Left renal cortex interstitium (tissue), 4 donors: ENCODE measurements at regions not wholly inside any gene's neighbourhood (a gene's known extent, or its start where the extent isn't known, plus 50 kb on each side); places are given as distances from the start of the nearest gene placed in this dataset.

Experiments used
- DNase-seq, 4 donors: peaks; one replicate each; pipeline ENCODE4 v3.0.0-alpha.2; 2013; ENCODE audit warnings: low read depth in 4 of 4, low spot score in 2 of 4, missing footprints in 1 of 4

DNA sequence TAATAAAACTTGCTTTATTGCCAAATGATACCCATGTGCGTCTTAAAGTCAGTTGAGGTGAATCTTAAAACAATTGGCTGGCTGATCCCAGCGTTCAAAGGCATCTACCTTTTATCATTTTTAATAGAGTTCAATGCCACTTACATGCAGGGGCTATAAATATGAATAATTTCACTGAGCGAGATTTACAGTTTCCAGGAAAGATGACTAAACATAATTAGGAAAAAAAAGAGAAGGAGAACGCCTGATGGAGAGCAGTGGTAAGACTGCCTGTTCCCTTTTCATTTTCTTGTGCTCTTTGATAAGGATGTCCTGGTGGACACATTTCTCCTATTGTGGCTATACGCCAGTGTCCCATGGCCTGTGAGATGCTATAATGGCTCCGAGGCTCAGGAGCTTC lies 139.9 kb upstream of the SLC22A23 start:
- no peak for DNase-seq

DNA sequence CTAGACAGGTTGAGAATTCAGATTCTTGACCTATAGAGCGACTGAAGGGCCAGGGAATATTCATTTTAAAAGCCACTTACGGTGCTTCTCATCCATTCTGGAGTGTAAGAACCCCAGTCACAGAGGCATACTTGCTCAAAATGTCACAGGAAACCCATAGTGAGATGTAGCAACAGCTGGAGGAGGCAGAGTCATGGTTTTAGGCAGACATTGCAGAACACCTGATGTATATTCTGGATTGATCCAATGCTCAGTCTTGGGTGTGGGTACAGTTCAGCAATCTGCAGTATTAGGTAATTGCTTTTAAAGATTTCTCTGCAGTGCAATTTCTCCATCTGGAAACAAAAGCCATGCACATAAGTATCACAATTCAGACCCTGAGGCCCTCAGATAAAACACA lies 137.4 kb upstream of the SLC22A23 start:
- no peak for DNase-seq

DNA sequence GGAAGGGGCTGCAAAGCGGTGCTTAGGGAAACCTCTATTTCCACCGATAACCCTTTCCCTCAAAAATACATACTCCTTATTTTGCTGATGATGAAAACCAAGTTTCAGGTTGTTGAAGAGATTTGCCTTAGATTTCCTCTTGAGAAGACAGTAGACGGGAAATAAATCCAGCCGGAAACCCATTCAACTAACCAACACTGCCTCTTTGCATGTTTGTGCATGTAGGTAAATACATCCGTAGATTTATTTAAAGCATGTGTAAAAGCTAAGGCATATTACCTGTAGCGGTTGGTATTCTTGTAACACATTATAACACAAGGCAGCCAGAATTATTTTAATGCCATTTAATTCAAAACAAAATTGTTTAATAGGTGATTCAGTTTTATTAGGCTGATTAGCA lies 136.3 kb upstream of the SLC22A23 start:
- no peak for DNase-seq

DNA sequence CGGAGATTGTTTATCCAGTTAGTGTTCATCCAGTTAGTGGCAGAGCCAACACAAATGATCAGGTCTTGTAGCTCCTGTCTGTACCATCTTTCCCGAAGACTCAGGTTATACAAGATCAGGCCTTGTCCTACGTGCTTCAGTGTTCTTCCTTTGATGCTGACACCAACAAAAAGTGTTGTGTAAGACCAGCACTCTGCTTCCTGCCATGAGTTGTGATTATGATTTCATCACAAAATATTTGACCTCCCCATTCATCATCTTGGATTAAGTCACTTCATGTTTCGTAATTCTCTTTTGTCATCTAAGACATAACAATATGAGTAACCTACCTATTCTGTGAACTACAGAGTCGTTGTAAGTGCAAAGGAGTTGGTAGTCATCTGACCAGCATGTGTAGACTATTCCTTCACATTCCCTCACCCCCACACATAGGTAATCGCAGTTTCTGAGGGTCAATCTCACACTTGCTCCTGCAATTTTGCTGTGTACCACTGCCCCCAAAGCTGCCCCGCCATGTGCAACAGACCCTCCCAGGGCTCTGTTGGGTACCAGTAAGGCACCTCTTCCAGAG lies 135.6 kb upstream of the SLC22A23 start:
- DNase-seq: no peak

DNA sequence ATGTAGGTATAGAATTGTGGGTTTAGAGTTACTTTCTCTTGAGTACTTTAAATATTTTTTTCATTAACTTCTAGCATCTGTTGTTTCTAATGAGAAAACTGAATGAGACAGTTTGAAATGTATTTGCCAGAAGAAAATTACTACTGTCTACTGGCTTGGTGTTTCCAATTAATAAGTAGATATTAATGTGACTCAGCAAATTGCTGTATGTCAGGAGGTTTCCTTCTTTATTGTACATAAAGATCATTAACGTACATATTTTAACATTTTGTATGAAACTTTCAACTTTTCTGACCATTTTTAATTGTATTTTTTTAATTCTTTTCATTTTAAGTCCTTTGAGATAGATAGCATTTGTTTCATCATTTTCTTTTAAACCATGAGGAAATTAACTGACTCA lies 135.1 kb upstream of the SLC22A23 start:
- no peak for DNase-seq

DNA sequence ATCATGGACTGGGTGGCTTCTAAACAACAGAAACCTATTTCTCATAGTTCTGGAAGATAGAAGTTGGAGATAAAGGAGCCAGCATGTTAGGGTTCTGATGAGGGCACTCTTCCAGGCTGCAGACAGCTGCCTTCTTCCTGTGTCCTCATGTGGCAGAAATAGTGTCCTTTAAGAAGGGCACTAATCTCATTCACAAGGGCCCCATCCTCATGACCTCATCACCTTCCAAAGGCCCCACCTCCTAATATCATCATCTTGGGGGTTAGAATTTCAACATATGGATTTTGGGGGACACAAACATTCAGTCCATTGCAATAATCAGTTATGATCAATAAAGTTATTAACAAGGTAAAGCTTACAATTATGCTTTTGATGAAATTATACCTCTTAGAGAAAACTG lies 130.8 kb upstream of the SLC22A23 start:
- DNase-seq: no peak

DNA sequence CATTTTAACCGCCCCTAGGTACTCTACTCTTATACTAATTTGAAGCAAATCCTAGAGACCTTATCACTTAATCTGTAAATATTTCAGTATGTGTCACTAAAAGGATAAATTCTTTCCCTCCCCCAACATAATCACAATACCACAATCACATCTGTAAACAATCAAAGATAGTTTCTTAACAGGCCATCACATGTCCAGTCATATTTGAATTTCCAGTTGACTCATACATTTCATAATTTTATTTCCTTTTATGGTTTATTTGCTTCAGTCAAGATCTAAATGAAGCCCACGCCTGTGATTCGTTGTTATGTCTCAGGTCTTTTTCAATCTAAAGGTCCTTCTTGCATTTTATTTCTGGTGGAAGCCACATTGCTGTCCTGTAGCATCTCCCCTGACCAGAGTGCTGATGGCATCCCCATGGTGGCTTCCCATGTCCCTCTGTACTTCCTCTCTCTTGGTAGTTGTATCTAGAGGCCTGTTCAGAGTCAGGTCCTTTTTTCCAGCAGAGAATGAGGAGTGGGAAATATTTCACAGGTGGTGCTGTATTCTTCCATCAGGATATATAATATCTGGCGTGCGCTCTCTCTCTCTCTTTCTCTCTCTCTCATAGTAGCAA lies 128.6 kb upstream of the SLC22A23 start:
- no peak for DNase-seq

DNA sequence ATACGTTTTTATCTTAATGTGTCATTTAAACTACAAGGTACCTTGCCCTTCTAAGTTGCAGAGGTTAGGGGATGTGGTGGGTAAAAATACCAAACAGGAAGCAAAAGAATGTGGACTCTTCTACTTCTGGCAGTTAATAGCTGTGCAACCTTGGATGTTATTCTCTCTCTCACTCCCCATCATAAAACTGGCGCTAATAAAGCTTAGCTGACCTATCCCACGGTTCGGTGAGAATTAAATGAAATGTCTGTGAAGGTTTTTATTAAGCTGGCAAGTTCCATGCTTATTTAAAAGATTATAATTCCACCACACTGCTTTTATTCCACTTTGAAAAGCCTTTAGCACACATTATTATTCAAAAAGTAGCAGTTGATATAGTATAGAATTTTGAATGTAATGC lies 127.8 kb upstream of the SLC22A23 start:
- DNase-seq: no peak

DNA sequence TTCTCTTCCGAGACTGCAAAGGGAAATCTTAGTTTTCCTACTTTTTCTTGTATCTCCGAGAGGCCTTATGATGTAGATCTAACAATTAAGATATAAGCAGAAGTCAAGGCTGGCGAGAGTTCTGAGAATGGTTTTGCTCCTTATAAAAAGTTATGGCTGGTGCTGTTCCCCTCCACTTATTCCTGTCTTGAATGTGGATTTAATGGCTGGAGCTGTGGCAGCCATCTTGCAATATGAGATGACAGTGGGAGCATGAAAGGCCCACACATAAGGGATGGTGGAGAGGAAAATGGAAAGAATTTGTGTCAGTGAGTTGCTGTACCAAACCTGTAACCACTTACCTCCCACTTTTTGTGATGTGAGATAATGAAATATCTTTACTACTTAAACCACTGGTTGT lies 124.6 kb upstream of the SLC22A23 start:
- no peak for DNase-seq

DNA sequence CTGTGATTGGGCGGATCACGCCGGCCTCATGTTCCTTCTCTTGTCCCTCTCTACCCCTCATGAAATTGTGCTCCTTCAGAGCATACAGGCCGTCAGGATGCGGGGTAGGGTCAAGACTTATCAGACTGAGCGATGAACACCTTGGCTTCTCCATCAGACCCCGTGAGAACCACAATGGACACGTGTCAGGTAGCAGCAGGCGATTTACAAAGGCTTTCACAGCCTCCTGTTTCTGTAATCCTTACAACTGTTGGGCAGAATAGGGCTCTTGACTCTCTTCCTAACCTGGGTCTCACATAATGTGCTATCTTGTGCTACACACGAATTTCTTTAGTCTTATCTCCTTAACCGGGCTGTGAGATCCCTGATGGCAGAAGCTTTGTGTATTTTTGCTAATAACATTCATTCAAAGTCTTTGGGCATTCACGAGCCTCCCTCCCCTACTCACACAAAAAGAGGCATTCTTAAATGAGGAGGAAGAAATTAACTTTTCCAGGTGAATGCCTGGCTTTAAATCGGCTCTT lies 122.9 kb upstream of the SLC22A23 start:
- no peak for DNase-seq

DNA sequence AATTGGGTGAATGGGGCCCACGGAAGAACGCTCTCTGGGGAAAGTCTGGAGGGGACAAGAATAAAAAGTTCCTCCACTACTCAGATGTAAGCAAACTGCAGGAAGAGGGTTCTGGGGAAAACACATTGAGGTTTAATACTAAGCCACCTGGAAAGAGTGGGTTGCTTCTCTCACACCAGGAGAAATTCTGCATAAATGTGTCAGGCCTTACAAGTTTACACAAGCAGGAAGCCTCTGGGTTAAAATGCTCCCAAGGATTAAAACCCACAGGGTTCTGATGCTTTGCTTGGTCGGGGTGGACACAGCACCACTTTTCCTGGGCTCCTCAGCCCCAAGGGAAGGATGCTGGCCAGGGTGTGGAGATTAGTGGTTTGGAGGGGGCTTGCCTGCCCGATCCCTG lies 122.1 kb upstream of the SLC22A23 start:
- DNase-seq: no peak

DNA sequence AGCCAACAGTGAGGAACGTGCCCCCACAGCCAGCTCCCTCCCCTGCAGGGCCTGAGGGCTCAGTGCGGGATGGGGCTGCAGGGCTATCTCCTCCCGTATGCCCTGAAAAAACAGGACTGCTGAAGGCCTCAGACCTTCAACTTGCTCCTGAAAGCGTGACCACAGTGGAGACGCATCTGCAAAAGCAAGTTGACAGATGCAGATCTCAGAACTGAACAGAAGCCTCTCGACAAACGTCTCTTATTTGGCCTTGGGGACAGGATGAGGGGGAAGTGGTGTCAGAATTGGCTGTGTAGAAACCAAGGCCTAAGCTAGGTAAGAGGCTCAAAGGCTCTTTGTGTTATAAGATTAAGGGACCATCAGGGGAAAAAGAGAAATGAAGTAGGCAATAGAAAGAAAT lies 120.7 kb upstream of the SLC22A23 start:
- DNase-seq: no peak

DNA sequence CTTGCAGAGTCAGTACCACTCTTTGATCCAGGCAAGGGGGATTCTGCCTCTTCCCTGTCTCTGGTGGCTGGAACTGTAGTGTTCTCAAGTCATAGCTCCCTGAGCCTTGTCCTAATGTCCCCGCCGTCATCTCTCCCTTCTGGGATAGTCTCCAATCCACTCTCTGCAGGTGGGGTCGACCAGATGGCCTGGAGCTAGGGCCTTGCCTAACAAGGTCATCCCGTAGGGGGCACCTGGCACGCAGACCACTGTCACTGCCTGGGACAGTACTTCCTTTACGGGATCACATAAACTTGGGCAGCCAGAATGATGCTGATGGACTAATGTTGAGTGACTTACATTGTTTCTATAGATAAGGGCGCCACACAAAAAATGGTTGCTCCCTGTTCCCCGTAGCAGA lies 118.9 kb upstream of the SLC22A23 start:
- DNase-seq: no peak

DNA sequence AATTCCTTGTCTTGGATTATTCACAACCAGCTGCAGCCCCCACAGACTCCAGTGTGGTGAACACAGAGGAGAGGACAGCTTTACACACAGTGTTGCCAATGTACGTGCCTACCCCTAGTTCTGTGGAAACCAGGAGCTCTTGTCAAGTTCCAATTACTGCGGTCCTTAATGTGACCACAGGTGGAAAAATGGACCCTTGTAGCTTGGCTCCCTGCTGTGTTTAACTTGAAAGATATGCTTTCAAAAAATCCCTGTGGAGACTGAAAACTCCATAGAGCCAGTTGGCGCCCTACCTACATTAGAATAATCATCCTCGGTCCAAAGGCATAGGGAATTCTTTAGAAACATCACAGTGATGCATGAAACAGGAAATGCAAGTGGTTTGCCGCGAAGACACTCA lies 118.3 kb upstream of the SLC22A23 start:
- no peak for DNase-seq

DNA sequence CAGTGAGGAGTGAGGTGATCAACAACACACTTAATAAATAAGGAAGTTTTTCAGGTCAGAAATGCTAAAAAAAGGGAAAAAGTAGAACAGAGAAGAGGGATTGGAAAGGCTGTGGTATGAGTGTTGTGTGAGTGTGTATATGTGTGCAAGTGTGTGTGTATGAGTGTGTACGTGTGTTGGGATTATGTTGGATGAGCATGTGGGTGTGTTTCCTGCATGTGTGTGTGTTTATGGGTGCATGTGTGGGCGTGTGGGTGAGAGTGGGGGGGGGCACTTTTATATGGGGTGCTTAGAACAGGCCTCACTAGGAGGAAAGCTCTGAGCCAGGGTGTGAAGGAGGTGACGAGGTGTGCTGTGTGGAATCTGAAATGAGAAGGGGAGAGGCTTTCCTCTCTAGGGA lies 116.8 kb upstream of the SLC22A23 start:
- no peak for DNase-seq

DNA sequence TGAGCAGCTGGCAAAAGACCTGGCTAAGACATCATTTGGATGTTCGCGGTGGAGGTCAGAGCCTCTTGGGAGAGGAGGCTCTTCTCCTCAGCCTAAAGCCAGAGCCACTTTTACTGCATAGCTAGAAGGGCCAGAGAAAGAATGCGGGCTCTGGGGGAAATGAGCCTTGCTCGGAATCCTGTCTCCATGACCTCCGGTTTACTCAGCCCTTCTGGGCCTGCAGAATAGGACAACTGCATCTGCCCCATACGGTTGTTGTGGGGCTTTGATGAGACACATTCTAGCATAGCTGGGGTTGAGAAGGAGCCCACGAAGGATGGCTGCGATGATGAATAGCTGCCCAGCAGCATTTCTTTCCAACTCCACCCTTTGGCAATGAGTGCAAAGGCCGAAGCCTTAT lies 115.0 kb upstream of the SLC22A23 start:
- DNase-seq: no peak

DNA sequence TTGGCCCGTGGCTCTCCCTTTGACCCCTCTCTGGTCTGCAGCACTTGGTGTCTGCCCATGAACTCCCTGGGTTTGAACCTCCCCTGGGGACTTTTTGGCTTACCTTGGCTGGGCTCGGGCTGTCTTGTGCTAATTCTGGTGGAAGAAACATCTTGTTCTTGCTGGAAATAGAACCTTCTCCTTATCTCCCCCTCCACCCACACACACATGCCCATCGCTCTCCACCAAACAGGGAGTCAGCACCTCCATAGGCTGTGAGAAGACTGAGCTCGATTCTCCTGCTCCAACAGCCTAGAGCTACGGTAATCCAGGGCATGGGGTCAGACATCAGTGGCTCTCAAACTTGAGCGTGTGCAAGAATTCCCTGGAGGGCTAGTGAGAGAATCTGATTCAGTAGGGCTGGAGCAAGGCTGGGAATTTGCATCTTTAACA lies 114.4 kb upstream of the SLC22A23 start:
- DNase-seq: no peak

DNA sequence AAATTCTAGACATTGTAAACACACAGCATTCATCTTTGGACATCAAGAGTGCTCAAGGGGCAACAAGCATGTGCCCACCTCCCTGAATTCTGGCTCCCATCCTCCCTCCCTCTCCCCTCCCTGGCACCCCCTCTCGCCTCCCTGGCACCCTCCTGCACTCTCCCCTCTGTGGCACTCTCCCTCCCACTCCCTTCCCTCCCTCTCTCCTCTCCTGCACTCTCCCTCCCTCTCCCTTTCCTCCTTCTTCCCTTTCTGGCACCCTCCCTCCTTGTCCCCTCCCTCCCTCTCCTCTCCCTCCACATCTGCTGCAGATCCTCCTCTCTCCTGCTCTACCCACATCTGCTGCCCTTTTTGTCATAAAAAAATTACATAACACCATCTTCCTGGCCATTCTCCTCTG lies 113.0 kb upstream of the SLC22A23 start:
- no peak for DNase-seq

DNA sequence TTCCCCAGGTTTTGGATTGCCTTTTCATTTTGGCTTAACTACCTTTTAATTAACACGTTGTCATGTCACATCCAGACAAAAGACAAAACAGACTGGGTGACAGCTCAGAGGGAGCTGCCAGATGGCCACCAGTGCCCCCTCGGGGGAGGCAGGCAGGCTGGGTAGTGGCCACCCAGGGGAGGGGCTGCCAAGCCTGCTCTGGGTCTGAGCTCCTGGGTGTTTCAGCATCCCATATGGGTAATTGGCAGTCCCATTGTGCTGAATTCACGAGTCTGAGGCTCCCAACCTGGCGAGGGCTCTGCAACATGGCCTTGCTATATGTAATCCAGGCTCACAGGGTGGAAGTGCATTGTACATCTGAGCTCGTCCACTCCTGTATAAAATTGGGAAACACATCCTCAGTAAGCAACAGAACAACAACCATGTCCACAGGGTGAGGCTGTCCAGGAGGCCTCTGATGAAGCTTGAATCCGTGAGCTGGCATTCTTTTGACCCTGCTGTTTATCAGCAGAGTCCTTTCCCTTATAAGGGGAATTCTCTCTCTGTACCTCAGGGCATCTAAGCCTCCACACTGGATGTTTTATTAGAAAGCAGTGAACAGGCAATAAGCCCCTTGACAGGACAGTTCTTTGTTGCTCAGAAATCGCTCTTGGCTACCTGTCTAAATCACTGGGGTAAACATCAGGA lies 111.7 kb upstream of the SLC22A23 start:
- DNase-seq: no peak

DNA sequence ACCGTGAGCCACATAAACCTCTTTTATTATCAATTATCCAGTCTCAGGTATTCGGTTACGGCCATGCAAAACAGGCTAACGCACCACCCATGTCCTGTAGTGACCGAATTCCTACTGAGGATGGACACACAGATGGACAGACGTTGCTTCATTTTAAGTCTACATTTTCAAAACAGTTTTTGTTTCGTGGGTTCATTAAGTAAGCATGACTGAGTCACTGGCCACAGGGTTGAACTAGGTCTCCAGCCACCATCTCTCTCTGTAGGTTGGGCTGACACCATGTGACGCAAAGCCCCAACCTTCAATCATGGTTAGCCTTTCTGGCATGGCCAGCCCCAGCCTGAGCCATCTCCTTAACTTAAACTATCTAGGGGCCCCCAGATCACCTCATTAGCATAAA lies 110.0 kb upstream of the SLC22A23 start:
- DNase-seq: no peak

DNA sequence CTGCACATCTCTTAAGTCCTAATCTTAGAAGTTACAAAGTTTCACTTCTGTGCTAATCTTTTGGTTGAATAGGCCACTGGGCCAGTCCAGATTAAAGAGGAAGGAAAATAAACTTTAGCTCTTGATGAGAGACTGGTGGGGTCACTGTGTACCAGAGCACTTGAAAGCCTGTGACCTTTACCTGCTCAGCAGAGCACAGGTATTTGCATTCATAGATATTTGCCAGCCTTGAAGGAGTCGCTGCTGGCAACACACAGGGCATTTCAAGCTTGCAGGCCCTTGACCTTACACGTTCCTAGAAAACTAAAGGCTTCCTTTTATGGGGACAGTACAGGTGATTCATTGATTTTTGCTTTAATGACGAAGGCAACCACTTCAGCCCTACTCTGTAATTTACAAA lies 108.4 kb upstream of the SLC22A23 start:
- no peak for DNase-seq

DNA sequence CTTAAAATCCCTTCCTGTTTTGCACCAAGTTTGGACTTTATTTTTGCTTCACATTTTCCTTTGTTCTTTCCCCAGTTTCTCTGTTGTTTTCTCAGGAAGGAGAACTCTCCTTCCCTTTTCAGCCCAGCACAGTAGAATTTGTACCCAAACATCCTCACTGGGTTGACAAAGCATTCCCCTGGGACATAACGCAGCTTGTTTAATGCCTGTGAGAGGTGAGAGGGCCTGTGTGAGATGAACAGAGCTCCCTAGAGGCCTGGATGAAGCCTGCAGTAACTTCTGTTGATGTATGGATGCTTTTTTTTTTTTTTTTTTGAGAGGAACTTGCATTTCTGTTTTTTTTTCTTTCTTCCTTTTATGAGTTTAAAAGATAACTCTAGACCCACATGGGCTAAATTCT lies 104.9 kb upstream of the SLC22A23 start:
- DNase-seq: peak; percentile 32 to 43 (median 36)
